Activated CD4-positive, alpha-beta T cell treated with anti-CD3 and anti-CD28 coated beads for 48 hours (primary cell): ENCODE measurements at regions not wholly inside any gene's neighbourhood (a gene's known extent, or its start where the extent isn't known, plus 50 kb on each side); places are given as distances from the start of the nearest gene placed in this dataset.

Source experiments
- DNase-seq: peaks from one replicate; pipeline ENCODE4 v3.0.0-alpha.2; 2020

DNA sequence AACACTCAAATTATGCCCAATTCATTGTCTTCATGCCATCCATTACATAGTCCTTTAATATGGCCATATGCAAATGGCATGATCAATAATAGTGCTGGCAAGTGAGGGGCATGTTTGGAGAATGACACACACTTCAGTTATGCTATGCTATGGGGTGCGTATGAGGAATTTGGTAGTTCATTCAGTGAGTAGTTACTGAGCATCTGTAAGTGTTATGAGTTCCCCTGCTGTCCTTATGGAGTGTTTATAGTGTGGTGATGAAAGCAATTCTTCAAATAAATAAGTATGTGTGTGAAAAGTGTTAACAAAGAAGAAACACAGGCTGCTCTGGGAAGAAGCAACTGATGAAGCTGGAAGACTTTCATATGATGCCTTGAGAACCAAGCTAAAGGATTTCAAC is 383.7 kb upstream of the SLC14A2 start:
- DNase-seq: no peak

DNA sequence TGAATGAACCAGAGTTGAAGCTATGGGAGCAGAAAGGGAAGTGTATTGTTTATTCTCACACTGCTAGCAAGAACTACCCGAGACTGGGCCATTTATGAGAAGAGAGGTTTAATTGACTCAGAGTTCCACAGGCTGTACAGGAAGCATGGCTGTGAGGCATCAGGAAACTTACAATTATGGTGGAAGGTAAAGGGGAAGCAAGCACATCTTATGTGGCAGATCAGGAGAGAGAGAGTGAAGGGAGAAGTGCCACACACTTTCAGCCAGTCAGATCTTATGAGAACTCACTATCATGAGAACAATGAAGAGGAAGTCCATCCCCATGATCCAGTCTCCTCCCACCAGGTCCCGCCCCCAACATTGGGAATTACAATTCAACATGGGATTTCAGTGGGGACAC is 383.2 kb upstream of the SLC14A2 start:
- DNase-seq: no peak

DNA sequence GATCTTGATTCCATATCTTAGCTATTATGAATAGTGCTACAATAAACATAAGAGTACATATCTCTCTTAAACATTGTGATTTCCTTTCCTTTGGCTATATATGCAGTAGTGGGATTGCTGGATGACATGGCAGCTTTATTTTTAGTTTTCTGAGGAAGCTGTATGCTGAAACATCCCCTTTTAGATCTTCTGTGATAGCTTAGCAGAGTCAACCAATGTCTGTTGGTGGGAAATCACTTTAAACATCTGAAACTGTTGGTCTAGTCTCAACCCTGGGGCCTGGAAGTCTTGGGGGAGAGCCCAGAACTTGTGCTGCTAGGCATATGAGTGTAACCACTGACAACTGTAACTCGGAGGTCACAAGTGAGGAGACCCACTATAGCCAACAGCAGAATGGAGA is 378.6 kb upstream of the SLC14A2 start:
- DNase-seq: no peak

DNA sequence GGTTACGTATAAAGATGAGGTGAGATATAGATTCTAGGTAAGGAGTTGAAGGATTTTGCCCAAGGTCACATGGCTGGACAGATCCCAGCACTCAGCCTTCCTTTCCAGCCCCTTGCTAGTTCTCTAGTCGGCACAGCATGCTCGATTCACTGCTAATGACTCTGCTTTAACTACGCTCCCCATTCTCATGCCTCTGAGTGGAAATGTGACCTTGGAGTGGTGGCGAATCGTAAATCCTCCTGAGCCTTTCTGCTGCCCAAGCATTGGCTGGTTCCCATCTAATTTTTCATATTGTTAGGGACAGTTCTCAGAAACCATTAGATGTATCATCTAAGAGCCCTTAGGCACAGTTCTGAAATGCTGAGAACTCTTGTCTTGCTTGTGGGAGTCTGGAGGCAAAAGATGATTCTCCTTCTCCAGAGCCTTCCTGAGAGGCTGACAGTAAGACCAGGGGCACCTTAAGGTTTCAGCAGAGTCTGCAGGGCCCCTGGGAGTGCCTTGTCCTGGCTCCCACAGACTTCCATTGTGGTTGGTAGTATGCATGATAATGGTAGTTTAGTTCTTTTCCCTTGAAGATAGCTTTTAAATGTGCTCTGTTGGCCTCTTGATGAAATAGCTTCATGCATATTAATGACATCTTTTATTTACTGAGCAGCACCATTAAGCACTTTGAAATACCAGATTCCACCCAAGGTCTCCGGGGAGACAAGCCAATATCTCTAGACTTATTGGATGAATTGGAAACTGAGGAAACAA is 377.8 kb upstream of the SLC14A2 start:
- DNase-seq: no peak

DNA sequence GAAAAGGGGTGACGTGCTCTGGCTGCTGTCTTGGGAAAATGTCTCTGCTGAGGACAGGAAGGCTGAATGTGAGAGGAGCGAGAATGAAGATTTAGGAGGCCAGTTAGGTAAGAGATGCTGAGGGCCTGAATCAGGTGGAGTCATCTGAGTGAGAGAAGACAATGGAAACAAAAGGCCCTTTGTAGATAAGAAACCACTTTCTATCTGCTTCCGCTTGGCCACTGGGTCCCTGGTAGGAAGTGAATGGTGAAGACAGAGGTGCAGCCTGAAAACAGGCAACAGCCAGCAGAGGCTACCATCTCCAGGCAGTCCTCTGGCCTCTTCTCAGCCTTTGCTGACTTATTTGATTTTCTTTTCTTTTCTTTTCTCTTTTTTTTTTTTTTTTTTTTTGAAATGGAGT is 374.0 kb upstream of the SLC14A2 start:
- DNase-seq: no peak

DNA sequence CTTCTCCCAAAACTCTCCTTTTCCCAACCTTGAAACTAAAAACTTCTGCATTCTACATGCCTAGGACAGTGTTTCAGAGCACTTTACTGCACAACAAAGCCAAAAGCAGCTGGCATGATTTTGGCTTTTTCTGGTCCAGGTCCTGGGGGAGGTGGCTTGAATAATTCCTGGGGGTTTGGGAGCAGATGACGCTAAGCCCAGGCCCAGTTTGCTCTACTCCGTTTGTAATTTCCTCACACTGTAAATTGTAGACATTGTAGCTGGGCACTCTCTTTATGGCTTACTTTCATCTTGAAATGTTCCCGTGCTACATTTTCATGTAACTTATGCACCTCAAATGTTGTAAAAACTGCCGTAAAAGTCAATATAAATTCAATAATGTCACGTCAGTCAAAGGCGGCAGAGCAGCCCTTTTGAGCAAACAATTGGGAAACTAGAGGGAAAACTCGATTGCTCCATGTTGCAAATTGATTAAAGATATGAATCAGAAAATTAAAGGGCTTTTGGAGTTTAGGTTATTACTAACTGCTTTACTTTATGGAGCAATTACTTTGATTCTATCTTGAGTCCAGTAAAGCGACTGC is 373.2 kb upstream of the SLC14A2 start:
- no peak for DNase-seq

DNA sequence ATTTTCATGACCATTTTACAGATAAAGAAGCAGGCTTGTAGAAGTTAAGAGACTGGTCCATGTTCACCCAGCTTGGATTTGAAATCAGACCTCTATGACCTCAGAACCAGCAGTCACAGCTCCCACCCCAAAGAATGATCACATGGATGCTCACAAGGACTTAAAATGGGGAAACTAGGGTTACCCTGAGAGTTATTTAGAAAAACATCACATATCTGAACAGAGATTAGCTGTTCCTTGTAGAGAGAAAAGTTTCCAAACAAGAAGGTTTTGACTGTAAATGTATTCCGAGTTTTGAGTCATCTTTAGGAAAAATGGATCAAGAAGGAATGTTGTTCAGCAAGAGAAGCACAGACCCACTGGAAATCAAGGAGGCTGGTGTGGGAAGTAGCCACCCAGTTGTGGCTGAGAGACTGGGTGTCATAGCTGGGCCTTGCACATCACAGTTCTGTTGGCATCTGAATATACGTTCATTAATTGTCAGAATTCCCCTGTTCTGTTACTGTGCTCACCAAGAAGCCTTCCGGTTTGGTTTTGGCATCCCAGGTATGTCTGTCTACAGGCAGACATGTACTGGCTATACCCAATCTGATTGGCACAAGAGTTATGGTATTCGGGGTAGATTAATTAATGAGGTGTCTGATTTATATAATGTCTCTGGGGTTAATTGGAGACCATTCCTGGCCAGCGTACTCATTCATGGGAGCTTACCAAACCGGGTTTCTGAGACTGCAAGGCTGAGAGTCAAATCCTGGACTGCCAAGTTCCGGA is 371.8 kb upstream of the SLC14A2 start:
- no peak for DNase-seq

DNA sequence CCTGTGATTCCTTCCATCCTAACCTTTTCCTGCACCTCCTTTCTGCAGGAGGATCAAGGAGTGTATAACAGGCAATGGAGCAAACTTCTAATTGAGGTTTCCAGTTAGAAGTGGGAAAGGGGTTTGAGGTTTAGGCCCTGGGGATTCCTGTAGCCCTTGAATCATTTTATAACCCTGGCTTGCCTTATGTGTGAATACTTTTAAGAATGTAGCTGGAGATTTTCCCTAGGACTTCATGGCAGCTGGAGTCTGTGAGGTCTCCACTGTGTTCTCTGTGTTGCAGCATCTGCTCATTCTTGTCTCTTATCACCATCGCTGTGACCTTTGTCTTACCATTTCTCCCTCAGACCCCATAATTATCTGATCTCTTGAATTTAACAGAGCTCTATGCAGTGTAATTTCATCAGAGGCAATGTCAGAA is 370.2 kb upstream of the SLC14A2 start:
- no peak for DNase-seq

DNA sequence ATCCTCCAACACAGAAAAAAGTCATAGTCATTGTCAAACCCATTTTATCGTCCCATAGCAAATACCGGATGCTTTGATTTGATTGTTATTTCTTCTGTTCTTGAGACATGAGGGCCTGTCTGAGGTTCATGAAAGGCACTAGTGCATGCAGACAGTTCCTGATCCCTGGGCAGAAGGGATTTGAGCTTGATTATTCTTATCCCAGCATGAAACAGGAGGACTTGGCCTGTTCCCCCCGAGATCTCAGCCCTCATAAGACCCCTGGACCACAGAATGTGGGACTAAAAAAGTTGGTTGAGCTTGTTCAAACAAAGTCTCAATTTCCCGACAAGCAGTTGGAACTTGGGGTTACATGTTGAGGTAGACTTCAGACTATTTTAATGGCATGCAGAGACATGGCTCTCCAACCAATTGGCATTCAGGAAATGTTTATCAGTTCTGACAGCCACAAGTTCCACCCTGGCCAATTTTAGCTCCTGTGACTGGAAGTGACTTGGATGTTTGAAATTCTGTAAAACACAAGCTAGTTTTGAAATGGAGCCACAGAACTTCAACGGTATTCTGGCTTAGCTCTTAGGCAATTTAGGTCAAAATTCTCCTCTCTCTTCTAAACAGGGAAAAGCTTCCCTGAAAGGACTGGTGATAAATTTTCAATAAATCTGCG is 366.9 kb upstream of the SLC14A2 start:
- DNase-seq: no peak

DNA sequence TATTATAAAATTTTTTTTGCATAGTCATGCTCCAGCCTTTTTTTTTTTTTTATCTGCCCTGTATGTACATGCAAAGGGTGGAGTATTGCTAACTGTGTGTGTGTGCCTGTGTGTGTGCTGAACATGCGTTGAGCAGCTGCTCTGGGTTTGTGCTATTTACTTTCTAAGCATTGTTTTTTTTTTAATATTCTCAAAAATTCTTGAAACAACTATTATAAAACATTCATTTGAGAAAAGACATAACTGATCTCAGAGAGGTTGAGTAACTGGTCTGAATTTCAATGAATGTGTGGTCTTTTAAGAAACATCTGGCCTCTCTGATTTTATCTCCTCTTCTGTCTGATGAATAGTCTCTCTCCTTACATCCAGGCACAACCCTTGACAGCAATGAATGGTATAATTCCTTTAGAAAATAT is 366.0 kb upstream of the SLC14A2 start:
- no peak for DNase-seq

DNA sequence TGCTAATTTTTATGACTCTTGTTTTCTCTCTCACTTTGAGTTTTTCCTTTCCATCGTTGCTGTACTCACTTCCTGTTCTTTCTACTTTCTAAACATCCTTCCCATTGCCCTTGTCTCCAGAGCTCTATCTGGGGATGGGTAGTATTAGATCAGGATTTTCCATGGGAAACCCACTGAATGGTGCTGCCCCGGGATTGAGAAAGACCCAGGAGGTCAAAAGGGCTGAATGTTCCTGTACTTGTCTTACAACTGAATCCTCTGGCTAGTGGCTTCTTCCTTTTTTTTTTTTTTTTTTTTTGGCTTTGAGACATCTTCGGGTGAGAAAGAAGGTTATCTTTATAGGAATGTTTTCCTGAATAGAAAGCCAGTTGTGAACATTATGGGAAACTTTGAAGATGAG is 364.8 kb upstream of the SLC14A2 start:
- no peak for DNase-seq

DNA sequence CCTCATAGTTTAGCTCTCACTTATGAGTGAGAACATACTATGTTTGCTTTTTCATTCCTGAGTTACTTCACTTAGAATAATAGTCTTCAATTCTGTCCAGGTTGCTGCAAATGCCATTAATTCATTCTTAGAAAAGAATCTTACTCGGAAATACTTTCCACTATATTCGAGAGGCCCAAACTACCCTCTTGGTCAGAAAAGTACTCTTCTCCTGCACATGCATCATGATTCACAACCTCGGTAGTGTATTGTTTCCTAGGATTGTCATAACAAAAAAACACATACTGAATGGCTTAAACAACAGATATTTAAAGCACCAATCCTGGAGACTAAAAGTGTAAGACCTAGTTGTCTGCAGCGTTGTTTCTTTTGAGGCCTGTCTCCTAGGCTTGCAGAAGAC is 364.0 kb upstream of the SLC14A2 start:
- DNase-seq: no peak

DNA sequence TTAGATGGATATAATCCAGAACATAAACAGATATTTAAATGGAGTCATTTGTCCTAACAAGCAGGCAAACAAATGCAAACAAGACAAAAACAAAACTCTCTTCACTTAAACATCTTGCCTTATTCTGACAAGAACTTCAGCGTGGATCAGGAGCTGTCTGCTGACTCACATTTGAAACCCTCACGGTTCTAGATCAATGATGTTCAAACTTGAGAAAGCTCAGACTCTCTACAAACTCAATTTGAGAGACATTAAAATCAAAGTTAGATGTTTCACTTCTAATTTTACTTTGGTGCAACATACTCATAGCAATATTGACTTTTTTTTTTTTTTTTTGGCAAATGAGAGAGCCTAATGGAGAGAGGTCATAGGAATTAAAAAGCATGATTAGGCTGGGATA is 362.8 kb upstream of the SLC14A2 start:
- no peak for DNase-seq

DNA sequence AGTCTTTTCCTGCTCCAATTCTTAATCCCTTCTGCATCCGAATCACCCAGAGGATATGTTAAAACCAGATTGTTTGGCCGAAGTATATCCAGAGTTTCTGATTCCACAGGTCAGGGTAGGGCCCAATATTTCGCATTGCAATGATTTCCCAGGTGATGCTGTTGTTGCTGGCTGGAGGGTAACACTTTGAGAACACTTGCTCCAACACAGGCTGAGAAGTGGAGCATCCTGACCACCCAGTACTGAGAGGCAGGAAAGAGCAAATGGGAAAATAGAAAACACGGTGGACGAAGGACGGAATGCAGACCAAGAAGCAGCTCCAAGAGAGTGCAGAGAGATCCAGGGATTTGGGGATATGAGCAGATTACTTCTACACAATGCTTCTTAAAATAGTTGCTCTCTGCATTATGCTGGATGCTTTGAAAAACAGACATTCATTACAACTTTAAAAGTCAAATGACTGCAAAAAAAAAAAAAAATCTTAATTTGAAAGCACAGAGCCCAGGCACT is 362.2 kb upstream of the SLC14A2 start:
- DNase-seq: no peak

DNA sequence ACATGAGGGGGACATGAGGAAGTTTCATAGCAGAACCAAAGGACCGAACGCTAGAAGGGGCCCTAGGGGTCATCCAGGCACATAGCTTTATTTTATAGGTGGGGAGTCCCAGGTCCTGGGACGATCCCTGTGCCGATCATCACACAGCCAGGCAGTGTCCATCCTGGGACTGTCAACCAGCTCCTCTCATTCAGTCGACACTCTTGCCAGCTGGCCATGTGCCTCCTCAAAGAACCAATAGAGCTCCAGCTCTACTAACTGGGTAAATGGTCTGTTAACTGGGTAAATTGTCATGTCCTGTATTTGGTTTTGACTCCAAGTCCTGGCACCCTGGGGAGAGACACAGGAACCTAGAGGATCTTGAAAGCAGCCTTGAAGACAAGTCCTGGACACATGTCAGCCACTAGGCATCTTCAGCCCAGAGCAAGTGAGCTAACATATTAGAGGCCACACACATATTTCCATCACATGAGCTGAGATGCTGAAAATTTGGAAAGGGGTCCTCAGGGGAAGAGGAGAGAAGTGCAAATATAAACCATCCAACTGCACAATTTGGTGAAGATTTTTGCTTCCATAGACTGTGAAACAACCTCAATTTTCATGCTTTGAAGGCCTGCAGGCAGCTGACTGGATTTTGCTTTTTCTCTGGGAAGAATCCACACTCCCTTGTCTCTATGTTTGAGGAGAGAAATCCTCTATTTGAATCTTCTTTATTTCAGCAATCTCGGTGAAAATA is 361.1 kb upstream of the SLC14A2 start:
- DNase-seq: no peak

DNA sequence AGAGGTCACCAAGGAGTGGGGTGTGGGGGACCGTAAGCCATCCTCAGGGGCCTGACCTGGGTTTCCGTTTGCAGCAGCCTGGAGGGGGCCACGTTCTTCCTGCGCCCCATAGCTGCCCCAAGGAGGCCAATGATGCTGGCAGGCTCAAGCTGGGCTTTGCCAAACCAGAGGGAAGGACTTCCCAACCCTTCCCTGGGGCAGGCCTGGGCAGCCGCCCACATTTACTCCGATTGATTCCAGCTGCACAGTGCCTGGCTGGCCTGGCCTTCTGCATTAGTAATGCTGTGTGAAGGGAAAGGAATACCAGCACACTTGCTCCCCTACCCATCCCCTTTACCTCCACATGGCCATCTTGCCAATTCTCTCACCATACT is 360.6 kb upstream of the SLC14A2 start:
- DNase-seq: no peak

DNA sequence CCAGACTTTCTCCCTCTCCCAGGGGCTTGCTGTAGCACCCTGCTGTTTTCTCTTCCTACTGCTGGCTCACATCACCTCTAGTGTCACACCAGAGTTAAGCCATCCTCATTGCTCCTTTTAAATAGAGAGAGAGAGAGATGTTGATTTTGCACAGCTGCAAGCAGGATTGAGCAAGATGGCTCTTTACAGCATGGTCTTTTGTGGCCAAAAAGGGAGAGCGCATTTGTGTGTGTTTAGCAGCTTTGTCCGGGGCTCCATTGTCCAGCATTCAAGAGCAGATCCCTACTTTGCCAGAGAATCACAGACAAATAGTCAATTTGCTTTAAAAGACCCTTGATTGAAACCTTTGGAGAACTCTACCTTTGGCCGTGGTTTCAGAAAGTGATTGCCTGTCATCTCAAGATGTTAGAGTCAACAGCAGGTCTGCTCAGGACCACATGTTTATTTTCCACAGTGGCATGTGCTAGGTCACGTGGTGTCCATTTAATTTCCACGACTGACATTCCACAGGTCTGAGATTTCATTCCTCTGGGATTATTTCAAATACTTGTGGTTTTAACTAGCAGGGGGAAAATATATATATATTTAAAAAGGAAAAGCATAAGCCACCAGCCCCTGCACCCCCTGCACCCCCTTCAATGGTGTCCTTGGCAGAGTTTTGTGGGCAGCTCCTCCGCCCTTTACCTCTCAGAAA is 359.9 kb upstream of the SLC14A2 start:
- DNase-seq: no peak

DNA sequence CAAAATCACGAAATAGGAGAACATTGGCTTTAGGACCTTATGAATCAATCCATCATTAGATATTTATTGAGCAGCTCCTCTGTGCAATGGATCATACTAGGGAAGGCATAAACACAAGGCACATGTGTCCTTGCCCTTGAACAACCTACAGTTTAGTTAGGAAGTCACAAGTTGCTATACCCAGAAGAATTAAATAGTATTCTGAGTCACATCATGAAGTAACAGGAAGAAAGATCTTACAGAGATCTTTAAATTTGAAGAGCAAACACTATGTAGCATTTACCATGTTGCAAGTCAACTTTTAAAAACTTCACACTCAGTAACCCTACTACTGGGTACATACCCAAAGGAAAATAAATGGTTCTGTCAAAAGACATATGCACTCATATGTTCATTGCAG is 355.2 kb upstream of the SLC14A2 start:
- no peak for DNase-seq

DNA sequence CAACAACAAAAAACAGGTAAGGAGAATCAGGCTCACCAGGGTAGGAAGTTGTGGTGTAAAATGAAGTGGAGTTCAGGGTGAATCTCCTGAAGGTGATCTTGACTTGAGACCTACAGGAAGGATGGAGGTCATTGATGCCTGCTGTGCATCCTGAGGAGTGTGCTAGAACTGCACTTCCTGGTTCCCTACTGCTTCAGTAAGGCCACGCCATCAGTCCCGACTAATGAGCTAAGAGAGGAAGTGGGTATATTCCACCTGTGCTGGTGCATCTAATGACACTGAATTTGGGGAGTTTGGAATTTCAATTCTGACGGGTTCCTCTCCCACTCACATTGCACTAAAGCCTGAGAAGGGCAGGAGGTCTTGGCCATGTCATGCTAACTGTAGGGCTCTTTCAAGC is 349.3 kb upstream of the SLC14A2 start:
- no peak for DNase-seq

DNA sequence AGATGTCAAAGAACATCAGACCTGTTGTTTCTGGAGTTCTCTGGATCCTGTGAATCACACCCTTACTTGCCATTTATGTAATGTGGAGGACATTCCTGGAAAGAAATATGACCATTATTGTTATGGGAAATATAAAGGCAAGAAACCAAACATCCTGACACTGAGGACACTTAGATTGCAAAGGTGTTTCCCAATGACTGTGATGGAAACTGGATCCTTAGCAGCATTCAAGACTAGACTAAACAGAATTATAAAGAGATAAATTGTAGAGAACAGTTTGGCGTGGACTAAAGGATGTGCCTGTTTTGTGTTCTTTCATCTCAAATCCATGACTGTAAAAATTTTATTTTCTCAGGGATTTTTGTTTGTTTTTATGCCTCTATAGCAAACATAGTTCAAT is 347.7 kb upstream of the SLC14A2 start:
- DNase-seq: no peak

DNA sequence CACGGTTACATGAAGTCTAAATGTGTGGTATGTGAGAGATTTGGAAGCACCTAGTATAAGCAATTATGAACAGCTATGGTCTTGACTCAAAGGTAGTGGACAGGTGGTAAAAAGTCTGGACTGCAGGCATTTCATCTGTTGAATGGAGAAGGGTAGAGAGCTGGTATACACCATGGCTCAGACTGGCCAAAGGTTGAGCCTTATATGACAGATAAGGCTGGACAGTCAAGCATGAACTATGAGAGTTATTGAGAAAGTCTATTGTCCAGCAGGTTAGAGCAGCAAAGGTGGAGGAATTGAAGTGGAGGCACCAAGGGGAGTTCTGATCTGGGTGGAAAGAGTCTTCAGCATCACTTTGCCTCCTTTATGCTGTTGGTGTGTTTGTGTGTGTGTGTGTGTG is 346.7 kb upstream of the SLC14A2 start:
- no peak for DNase-seq

DNA sequence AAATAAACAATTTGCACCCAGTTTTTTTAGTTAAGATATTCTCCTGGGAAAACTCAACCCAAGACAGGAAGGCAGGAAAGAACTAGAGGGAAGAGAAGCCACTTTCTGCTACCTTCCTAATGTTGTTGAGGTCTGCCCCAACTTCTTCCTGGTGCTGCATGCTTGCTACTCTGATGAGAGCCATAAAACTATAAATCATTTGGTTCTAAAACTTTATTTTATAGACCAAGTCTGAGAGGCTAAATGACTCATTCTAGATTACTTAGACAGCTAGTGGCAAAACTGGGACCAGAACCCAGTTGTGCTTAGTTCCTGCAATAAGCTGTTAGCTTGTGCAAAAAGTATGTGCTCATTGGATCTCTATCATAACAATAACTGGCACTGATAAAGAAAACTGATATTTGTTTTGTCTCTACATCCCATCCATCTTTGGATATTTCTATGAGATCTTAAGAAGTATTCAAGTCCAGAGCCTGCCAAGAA is 344.9 kb upstream of the SLC14A2 start:
- DNase-seq: no peak
